Neural cell (in vitro differentiated cells): ENCODE measurements at regions not wholly inside any gene's neighbourhood (a gene's known extent, or its start where the extent isn't known, plus 50 kb on each side); places are given as distances from the start of the nearest gene placed in this dataset.
"Not testable (repeated sequence)": the region's sequence is repeated elsewhere in the genome, so short reads cannot be mapped to it uniquely, and the experiment has no call there.

Experiments
- H2AFZ ChIP-seq: fragments of 200-600, 300-800 bp; sonication (generic), shearing (Covaris generic); 2 replicates; pipeline ENCODE4 v1.6.0; 2014; ENCODE audit warnings: low read depth, mild to moderate bottlenecking, antibody characterized with exemption, low read length, moderate library complexity
- H3F3A ChIP-seq: fragments of 200-600 bp; shearing (Covaris generic); 2 replicates; pipeline ENCODE4 v1.6.1; 2016; ENCODE audit warnings: mild to moderate bottlenecking, moderate library complexity, mixed read lengths, antibody characterized with exemption, low read length; ENCODE audit not compliant: insufficient read depth, poor library complexity, severe bottlenecking
- H3K27ac ChIP-seq: fragments of 200-600, 300-800 bp; sonication (generic), shearing (Covaris generic); 2 replicates; pipeline ENCODE4 v1.5.1; 2014; ENCODE audit warnings: mild to moderate bottlenecking, low read length, moderate library complexity
- H3K27me3 ChIP-seq: fragments of 300-800, 200-600 bp; sonication (generic), shearing (Covaris generic); 2 replicates; pipeline ENCODE4 v1.6.0; 2014; ENCODE audit warnings: mild to moderate bottlenecking, low read depth, low read length, moderate library complexity; ENCODE audit not compliant: insufficient read depth
- H3K36me3 ChIP-seq: fragments of 300-800, 200-600 bp; sonication (generic), shearing (Covaris generic); 2 replicates; pipeline ENCODE4 v1.5.1; 2014; ENCODE audit warnings: mild to moderate bottlenecking, antibody characterized with exemption, low read length, moderate library complexity; ENCODE audit not compliant: insufficient read depth
- H3K4me2 ChIP-seq: fragments of 300-800, 200-600 bp; sonication (generic), shearing (Covaris generic); 2 replicates; pipeline ENCODE4 v1.6.0; 2014; ENCODE audit warnings: mild to moderate bottlenecking, low read length
- H3K4me3 ChIP-seq: fragments of 300-800, 200-600 bp; sonication (generic), shearing (Covaris generic); 2 replicates; pipeline ENCODE4 v1.5.1; 2014; ENCODE audit warnings: mild to moderate bottlenecking, low read length, moderate library complexity
- H3K79me2 ChIP-seq: fragments of 200-600 bp; shearing (Covaris generic); replicated peaks from 2 replicates; pipeline ENCODE4 v1.6.0; 2014; ENCODE audit warnings: mild to moderate bottlenecking, low read length, moderate library complexity; ENCODE audit not compliant: insufficient read depth
- H3K9ac ChIP-seq: fragments of 300-800, 200-600 bp; sonication (generic), shearing (Covaris generic); 2 replicates; pipeline ENCODE4 v1.6.1; 2016; ENCODE audit warnings: mild to moderate bottlenecking, low read length, mixed read lengths
- H3K9me2 ChIP-seq: fragments of 200-600 bp; shearing (Covaris generic); 2 replicates; pipeline ENCODE4 v1.6.1; 2016; ENCODE audit warnings: mild to moderate bottlenecking, low read length, mixed read lengths; ENCODE audit not compliant: insufficient read depth
- H3K9me3 ChIP-seq: fragments of 200-600, 300-800 bp; sonication (generic), shearing (Covaris generic); 2 replicates; pipeline ENCODE4 v1.6.1; 2016; ENCODE audit warnings: mild to moderate bottlenecking, mixed run types, low read length, moderate library complexity, mixed read lengths
- H4K20me1 ChIP-seq: fragments of 200-600 bp; shearing (Covaris generic); 2 replicates; pipeline ENCODE4 v1.6.1; 2016; ENCODE audit warnings: mild to moderate bottlenecking, mixed run types; ENCODE audit not compliant: insufficient read depth
- CTCF ChIP-seq: fragments of 450-650 bp; IDR thresholded peaks from 2 replicates; pipeline ENCODE4 v1.5.1; 2014; ENCODE audit warnings: antibody characterized with exemption, mild to moderate bottlenecking, moderate library complexity; ENCODE audit not compliant: poor library complexity, severe bottlenecking
- EP300 ChIP-seq: fragments of 450-650 bp; conservative IDR thresholded peaks from 2 replicates; pipeline ENCODE4 v1.6.1; 2014; ENCODE audit warnings: antibody characterized with exemption, mild to moderate bottlenecking, moderate library complexity; ENCODE audit not compliant: poor library complexity, severe bottlenecking
- EZH2 ChIP-seq: fragments of 200-600, 300-800 bp; shearing (Covaris generic), sonication (generic); IDR thresholded peaks from 2 replicates; pipeline ENCODE4 v1.6.1; 2014; ENCODE audit warnings: antibody characterized with exemption, low read length, borderline replicate concordance, mild to moderate bottlenecking; ENCODE audit not compliant: insufficient read depth, poor library complexity, severe bottlenecking
- POLR2AphosphoS5 ChIP-seq: IDR thresholded peaks from 2 replicates; pipeline ENCODE4 v1.6.1; 2012
- RAD21 ChIP-seq: fragments of 450-650 bp; conservative IDR thresholded peaks from 2 replicates; pipeline ENCODE4 v1.6.1; 2014; ENCODE audit warnings: antibody characterized with exemption, mild to moderate bottlenecking, moderate library complexity
- REST ChIP-seq: IDR thresholded peaks from 2 replicates; pipeline ENCODE4 v1.6.1; 2012; ENCODE audit warnings: borderline replicate concordance
- SMC3 ChIP-seq: fragments of 450-650 bp; conservative IDR thresholded peaks from 2 replicates; pipeline ENCODE4 v1.6.1; 2014; ENCODE audit warnings: antibody characterized with exemption, mild to moderate bottlenecking, moderate library complexity; ENCODE audit not compliant: poor library complexity
- TAF1 ChIP-seq: IDR thresholded peaks from 2 replicates; pipeline ENCODE4 v1.6.1; 2012; ENCODE audit warnings: low read depth

GRCh38 chr12:124374567-124374966 is 79.7 kb downstream of the RFLNA start:
- Histone ChIP-seq H3K79me2 (no peaks in the 10 kb centered on the region), H3K4me3 (no peak overlapping the region), H3K36me3 (no peaks in the 10 kb centered on the region), H3K4me2 (no peak overlapping the region), H3K9me3 (no peaks in the 10 kb centered on the region), H3K27ac (no peak overlapping the region), H3K27me3 (no peaks in the 10 kb centered on the region), H3F3A (no peaks in the 10 kb centered on the region), H3K9me2 (no peaks in the 10 kb centered on the region), H4K20me1 (no peaks in the 10 kb centered on the region), H3K9ac (no peak overlapping the region), H2AFZ (no peak overlapping the region)
- no peak for TF ChIP-seq RAD21
- TF ChIP-seq CTCF: no peak
- no peak for TF ChIP-seq TAF1
- TF ChIP-seq EP300: no peak
- no peak for TF ChIP-seq POLR2AphosphoS5
- no peak for TF ChIP-seq REST
- TF ChIP-seq SMC3: no peak

GRCh38 chr12:124374147-124374546 is 79.3 kb downstream of the RFLNA start:
- Histone ChIP-seq H2AFZ (no peak overlapping the region), H4K20me1 (no peaks in the 10 kb centered on the region), H3K36me3 (no peaks in the 10 kb centered on the region), H3K79me2 (no peaks in the 10 kb centered on the region), H3K9ac (no peak overlapping the region), H3F3A (no peaks in the 10 kb centered on the region), H3K27me3 (no peaks in the 10 kb centered on the region), H3K4me2 (no peak overlapping the region), H3K9me3 (no peaks in the 10 kb centered on the region), H3K9me2 (no peaks in the 10 kb centered on the region), H3K27ac (no peak overlapping the region), H3K4me3 (no peak overlapping the region)
- TF ChIP-seq REST (no peak), RAD21 (no peak), EZH2 (no peak)

- not testable (repeated sequence) for H3K36me3 ChIP-seq
Observed at GRCh38 chr12:124373701-124374100, 78.8 kb downstream of the RFLNA start.

More at GRCh38 chr12:124373701-124374100, 78.8 kb downstream of the RFLNA start:
- H3K4me3 ChIP-seq, H3K9me2 ChIP-seq, H3K4me2 ChIP-seq, H3K79me2 ChIP-seq, H2AFZ ChIP-seq, H4K20me1 ChIP-seq, H3K9ac ChIP-seq, H3K27me3 ChIP-seq, H3K27ac ChIP-seq, H3K9me3 ChIP-seq, H3F3A ChIP-seq: not testable (repeated sequence)
